PC-3 (cell line): ENCODE measurements at regions not wholly inside any gene's neighbourhood (a gene's known extent, or its start where the extent isn't known, plus 50 kb on each side); places are given as distances from the start of the nearest gene placed in this dataset.

ENCODE experiments used
- EZH2 ChIP-seq: fragments of 300-600 bp; sonication (generic); IDR thresholded peaks from one replicate; pipeline ENCODE4 v1.6.1; 2017; ENCODE audit warnings: antibody characterized with exemption, mild to moderate bottlenecking, low read length; ENCODE audit not compliant: unreplicated experiment
- TF ChIP-seq, protein P1 (sequence below): fragments of 300-600 bp; sonication (generic); conservative IDR thresholded peaks from 2 replicates; pipeline ENCODE4 v1.5.1; 2017; ENCODE audit warnings: antibody characterized with exemption, low read depth, mild to moderate bottlenecking, low read length

DNA sequence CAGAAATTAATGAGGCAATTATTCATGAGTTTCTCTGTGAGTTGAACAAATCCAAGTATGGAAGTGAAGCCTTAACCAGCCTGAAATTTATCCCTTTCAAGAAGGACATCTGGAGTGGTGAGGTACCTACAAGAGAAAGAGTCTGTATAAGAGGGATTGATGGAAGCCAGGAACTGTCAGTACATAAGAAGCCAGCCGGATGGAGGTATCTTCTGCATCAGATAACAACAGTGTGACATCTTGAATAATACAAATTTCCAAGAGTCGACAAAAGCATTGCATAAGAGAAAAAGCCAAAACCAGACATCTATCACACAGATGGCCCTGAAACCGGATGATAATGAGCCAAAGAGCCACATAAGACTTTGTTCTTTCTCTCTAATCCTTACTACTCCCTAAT lies 781.2 kb downstream of the FLRT2 start:
- TF ChIP-seq, protein P1, sequence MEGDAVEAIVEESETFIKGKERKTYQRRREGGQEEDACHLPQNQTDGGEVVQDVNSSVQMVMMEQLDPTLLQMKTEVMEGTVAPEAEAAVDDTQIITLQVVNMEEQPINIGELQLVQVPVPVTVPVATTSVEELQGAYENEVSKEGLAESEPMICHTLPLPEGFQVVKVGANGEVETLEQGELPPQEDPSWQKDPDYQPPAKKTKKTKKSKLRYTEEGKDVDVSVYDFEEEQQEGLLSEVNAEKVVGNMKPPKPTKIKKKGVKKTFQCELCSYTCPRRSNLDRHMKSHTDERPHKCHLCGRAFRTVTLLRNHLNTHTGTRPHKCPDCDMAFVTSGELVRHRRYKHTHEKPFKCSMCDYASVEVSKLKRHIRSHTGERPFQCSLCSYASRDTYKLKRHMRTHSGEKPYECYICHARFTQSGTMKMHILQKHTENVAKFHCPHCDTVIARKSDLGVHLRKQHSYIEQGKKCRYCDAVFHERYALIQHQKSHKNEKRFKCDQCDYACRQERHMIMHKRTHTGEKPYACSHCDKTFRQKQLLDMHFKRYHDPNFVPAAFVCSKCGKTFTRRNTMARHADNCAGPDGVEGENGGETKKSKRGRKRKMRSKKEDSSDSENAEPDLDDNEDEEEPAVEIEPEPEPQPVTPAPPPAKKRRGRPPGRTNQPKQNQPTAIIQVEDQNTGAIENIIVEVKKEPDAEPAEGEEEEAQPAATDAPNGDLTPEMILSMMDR = no peak
- no peak for TF ChIP-seq EZH2
